ENCODE measurements at regions not wholly inside any gene's neighbourhood (a gene's known extent, or its start where the extent isn't known, plus 50 kb on each side); places are given as distances from the start of the nearest gene placed in this dataset.
A peak's percentile ranks its signal among the peaks of the same experiment; 100 is the strongest.

DNA sequence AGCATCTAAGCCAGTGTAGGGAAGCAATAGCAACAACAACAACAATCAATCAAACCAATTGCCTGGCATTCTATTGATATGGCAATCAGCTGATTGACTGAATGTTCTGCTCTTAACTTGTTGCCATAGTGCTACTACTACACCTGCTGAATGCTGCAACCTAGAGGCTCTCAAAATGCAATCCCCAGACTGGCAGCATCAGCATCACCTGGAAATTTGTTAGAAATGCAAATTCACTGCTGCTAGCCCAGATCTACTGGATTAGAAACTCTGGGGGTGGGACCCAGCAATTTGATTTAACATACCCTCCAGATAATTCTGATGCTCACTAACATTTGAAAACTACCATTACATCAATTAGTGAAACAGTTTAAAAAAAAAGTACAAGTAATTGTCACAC lies 363.6 kb downstream of the SNAPC1 start:
- no peaks in the 10 kb centered on the region for H3K27me3 ChIP-seq (replicated peaks in 1 of 2; ENCODE audit: control insufficient read depth in 2 of 2, extremely low read depth in 1 of 2, insufficient read depth in 2 of 2, low read length in 1 of 2)
- H3K36me3 ChIP-seq (ENCODE audit: control insufficient read depth in 2 of 2, extremely low read depth in 1 of 2, insufficient read depth in 1 of 2, low read length in 1 of 2): no peaks in the 10 kb centered on the region
- ChIA-PET POLR2A (no interaction called here), CTCF (interaction anchor here (0.6 to 4.0 kb wide), 18 partner anchors 8 to 356 kb away, joined by 3 to 43 read pairs (median 6); no protein-coding TSS in a partner anchor)
- H3K4me1 ChIP-seq (ENCODE audit: control insufficient read depth in 1 of 2, extremely low read depth in 1 of 2, insufficient read depth in 2 of 2, low read length in 2 of 2): no peaks in the 10 kb centered on the region
- Mint-ChIP-seq H3K9me3 (no peaks in the 10 kb centered on the region), H3K27ac (no peak overlapping the region), H3K36me3 (no peaks in the 10 kb centered on the region), H3K4me1 (no peaks in the 10 kb centered on the region), H3K4me3 (no peak overlapping the region), H3K27me3 (peaks cover 45 to 59% of the 10 kb centered on the region in 2 donors)
- no peaks in the 10 kb centered on the region for H3K9me3 ChIP-seq
- H3K4me3 ChIP-seq (ENCODE audit: control insufficient read depth in 1 of 2, extremely low read depth in 1 of 2, low read length in 1 of 2): no peak overlapping the region
- no peak for ATAC-seq (replicated peaks in 1 of 4)
- DNase-seq: no peak
- no peak overlapping the region for H3K27ac ChIP-seq (ENCODE audit: low read length)

DNA sequence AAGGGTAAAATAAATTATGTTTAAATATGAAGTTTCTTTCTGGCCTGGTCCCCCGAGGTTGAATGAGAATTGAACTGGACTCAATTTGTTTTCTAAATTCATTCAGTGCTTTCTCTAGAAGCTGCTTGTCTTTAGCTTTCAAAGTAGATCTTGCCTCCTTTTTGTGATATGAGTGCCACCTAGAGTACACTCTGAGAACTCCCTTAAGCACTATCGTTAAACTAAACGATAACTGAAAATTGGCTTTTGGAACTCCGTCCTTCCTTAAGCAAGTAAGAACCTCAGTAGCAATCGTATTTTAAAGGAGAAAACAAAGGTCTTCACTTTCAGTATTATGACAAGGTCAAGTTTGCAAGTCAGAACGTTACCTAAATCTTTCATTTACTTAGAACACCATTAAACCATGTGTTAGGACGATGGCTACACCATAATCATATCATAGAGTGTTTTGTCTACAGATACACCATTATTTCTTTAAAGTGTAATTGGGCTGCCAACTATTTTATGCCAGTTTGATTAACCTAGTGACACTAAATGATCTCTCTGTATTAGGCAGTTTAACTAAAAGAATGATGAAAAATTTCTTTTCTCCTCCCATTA lies 364.8 kb downstream of the SNAPC1 start:
- Histone ChIP-seq H3K27me3 (replicated peaks in 1 of 2; ENCODE audit: control insufficient read depth in 2 of 2, extremely low read depth in 1 of 2, insufficient read depth in 2 of 2, low read length in 1 of 2) (peaks cover 0 to under 1% of the 10 kb centered on the region in 2 experiments), H3K4me3 (ENCODE audit: control insufficient read depth in 1 of 2, extremely low read depth in 1 of 2, low read length in 1 of 2) (no peak overlapping the region), H3K9me3 (no peaks in the 10 kb centered on the region), H3K36me3 (ENCODE audit: control insufficient read depth in 2 of 2, extremely low read depth in 1 of 2, insufficient read depth in 1 of 2, low read length in 1 of 2) (no peaks in the 10 kb centered on the region), H3K4me1 (ENCODE audit: control insufficient read depth in 1 of 2, extremely low read depth in 1 of 2, insufficient read depth in 2 of 2, low read length in 2 of 2) (no peaks in the 10 kb centered on the region), H3K27ac (ENCODE audit: low read length) (no peak overlapping the region)
- 14% methylated on average over 1 of the region's 7 CpGs for WGBS (ENCODE audit: insufficient coverage)
- Mint-ChIP-seq H3K4me1 (no peaks in the 10 kb centered on the region), H3K27me3 (peaks cover 48 to 61% of the 10 kb centered on the region in 2 donors), H3K4me3 (no peak overlapping the region), H3K36me3 (no peaks in the 10 kb centered on the region), H3K27ac (no peak overlapping the region), H3K9me3 (no peaks in the 10 kb centered on the region)
- ChIA-PET CTCF (interaction anchor here (0.6 to 4.0 kb wide), 31 partner anchors 9 to 1215 kb away, joined by 3 to 43 read pairs (median 4); partner anchors contain the start of gene SNAPC1 (in 1 of the 2)), POLR2A (no interaction called here)
- peak in 3 of 4 experiments; percentile 45 to 71 (median 55) for ATAC-seq (replicated peaks in 1 of 4)
- DNase-seq: peak in 4 of 35 experiments; percentile 6 to 64 (median 11)

DNA sequence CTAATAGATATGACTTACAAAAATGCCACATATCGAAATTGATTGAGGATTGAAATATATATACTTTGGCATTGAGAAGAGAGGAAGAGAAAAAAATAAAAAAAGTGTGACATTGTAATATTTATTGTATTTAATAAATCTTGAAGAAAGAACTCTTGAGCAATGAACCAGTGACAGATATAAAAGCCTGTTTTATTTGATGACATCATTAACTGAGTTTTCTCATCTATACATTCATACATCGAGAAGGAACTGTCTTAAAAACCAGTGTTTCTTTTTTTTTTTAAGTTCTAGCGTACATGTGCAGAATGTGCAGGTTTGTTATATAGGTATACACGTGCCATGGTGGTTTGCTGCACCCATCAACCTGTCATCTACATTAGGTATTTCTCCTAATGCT lies 368.2 kb downstream of the SNAPC1 start:
- H3K36me3 ChIP-seq (ENCODE audit: control insufficient read depth in 2 of 2, extremely low read depth in 1 of 2, insufficient read depth in 1 of 2, low read length in 1 of 2): no peaks in the 10 kb centered on the region
- no peak overlapping the region for H3K27ac ChIP-seq (ENCODE audit: low read length)
- DNase-seq (no peak), ATAC-seq (replicated peaks in 1 of 4) (no peak)
- no CpG with 5 or more reads among the region's 4 CpGs for WGBS (ENCODE audit: insufficient coverage)
- H3K27me3 ChIP-seq (replicated peaks in 1 of 2; ENCODE audit: control insufficient read depth in 2 of 2, extremely low read depth in 1 of 2, insufficient read depth in 2 of 2, low read length in 1 of 2): peaks cover under 1 to 7% of the 10 kb centered on the region in 2 experiments
- POLR2A ChIA-PET: no interaction called here
- Mint-ChIP-seq H3K4me3 (no peak overlapping the region), H3K36me3 (no peaks in the 10 kb centered on the region), H3K4me1 (no peaks in the 10 kb centered on the region), H3K27ac (no peak overlapping the region), H3K9me3 (no peaks in the 10 kb centered on the region), H3K27me3 (peaks cover 46 to 53% of the 10 kb centered on the region in 2 donors)
- H3K4me3 ChIP-seq (ENCODE audit: control insufficient read depth in 1 of 2, extremely low read depth in 1 of 2, low read length in 1 of 2): no peak overlapping the region
- no peaks in the 10 kb centered on the region for H3K4me1 ChIP-seq (ENCODE audit: control insufficient read depth in 1 of 2, extremely low read depth in 1 of 2, insufficient read depth in 2 of 2, low read length in 2 of 2)
- no peaks in the 10 kb centered on the region for H3K9me3 ChIP-seq
- CTCF ChIA-PET: interaction anchor here (0.6 to 1.0 kb wide), 2 partner anchors 197 to 206 kb away, joined by 3 to 4 read pairs; no protein-coding TSS in a partner anchor

DNA sequence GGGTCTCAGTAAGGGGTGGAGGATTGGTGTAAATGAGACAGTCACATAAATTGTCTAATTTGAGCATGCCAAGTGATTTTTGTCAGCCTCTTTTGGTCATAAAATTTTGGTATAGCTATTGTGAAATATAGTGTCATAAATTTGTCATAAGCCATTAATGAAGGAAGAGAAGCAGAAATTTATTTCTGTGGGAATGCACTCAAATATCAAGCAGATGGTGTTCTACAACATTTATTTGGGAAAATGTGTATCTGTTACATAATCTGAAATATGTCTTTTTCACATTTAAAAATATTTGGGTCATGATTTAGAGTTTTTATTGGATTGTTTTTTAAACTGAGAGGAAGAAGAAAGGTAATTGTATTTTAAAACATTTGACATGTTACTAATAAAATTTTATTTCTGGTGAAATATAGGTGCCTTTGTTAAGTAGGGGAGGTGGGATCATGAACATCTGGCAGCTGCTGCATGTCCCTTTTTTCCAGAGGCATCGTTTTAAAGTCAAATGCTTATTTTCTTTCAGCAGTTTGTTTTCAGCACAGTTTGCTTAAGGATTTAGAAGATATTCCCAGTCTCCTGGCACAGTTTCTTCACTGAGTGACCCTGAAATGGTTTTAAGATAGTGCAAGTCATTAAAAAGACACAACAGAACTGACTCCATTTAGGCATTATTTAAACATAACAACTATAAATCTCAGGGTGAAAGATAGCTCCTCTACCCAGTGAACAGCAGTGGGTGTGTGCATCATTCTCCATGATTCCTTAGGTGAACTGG lies 371.7 kb downstream of the SNAPC1 start:
- no peak for DNase-seq
- Mint-ChIP-seq H3K4me1 (no peaks in the 10 kb centered on the region), H3K9me3 (peaks cover 0 to 4% (median 0%) of the 10 kb centered on the region in 3 donors), H3K27me3 (peaks cover 43 to 48% of the 10 kb centered on the region in 2 donors), H3K27ac (no peak overlapping the region), H3K4me3 (no peak overlapping the region), H3K36me3 (no peaks in the 10 kb centered on the region)
- Histone ChIP-seq H3K27ac (ENCODE audit: low read length) (no peak overlapping the region), H3K9me3 (no peaks in the 10 kb centered on the region), H3K4me3 (ENCODE audit: control insufficient read depth in 1 of 2, extremely low read depth in 1 of 2, low read length in 1 of 2) (no peak overlapping the region), H3K27me3 (replicated peaks in 1 of 2; ENCODE audit: control insufficient read depth in 2 of 2, extremely low read depth in 1 of 2, insufficient read depth in 2 of 2, low read length in 1 of 2) (peaks cover 6 to 8% of the 10 kb centered on the region in 2 experiments), H3K36me3 (ENCODE audit: control insufficient read depth in 2 of 2, extremely low read depth in 1 of 2, insufficient read depth in 1 of 2, low read length in 1 of 2) (no peaks in the 10 kb centered on the region), H3K4me1 (ENCODE audit: control insufficient read depth in 1 of 2, extremely low read depth in 1 of 2, insufficient read depth in 2 of 2, low read length in 2 of 2) (no peaks in the 10 kb centered on the region)
- 60% methylated on average over 1 of the region's 1 CpG for WGBS (ENCODE audit: insufficient coverage)
- CTCF ChIA-PET: interaction anchor here in 1 of 2 donors (0.6 to 1.2 kb wide), 2 partner anchors 103 to 858 kb away, joined by 3 to 4 read pairs; no protein-coding TSS in a partner anchor
- no peak for ATAC-seq (replicated peaks in 1 of 4)
- POLR2A ChIA-PET: no interaction called here

DNA sequence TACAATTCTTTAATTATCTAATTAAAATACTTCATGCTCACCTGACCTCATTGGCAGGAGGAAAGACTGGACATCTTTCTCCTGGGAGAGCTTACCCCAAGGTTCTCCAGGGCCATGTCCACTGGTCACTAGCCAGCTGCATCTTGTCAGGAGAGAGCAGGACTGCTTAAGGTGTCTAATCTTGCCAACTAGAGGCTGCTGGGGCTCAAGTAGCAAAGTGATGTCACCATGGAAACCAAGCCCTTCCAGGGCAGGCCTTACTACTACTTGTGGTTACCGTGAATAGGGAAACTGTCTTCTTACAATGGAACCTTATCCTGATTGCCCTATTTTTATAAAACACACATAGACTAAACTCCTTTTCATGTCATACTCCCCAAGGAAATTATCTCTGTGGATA lies 376.4 kb downstream of the SNAPC1 start:
- no peak overlapping the region for H3K27ac Mint-ChIP-seq
- Histone ChIP-seq H3K27me3 (replicated peaks in 1 of 2; ENCODE audit: control insufficient read depth in 2 of 2, extremely low read depth in 1 of 2, insufficient read depth in 2 of 2, low read length in 1 of 2) (peaks cover 3 to 6% of the 10 kb centered on the region in 2 experiments), H3K27ac (ENCODE audit: low read length) (no peak overlapping the region), H3K4me3 (ENCODE audit: control insufficient read depth in 1 of 2, extremely low read depth in 1 of 2, low read length in 1 of 2) (no peak overlapping the region), H3K4me1 (ENCODE audit: control insufficient read depth in 1 of 2, extremely low read depth in 1 of 2, insufficient read depth in 2 of 2, low read length in 2 of 2) (no peaks in the 10 kb centered on the region), H3K36me3 (ENCODE audit: control insufficient read depth in 2 of 2, extremely low read depth in 1 of 2, insufficient read depth in 1 of 2, low read length in 1 of 2) (no peaks in the 10 kb centered on the region), H3K9me3 (no peaks in the 10 kb centered on the region)
- H3K36me3 Mint-ChIP-seq: no peaks in the 10 kb centered on the region
- POLR2A ChIA-PET: no interaction called here
- H3K4me1 Mint-ChIP-seq: no peaks in the 10 kb centered on the region
- DNase-seq (no peak), ATAC-seq (replicated peaks in 1 of 4) (no peak)
- H3K9me3 Mint-ChIP-seq: peaks cover 0 to 4% (median 0%) of the 10 kb centered on the region in 3 donors
- CTCF ChIA-PET: no interaction called here
- H3K27me3 Mint-ChIP-seq: peaks cover 30 to 32% of the 10 kb centered on the region in 2 donors
- no peak overlapping the region for H3K4me3 Mint-ChIP-seq
- WGBS (ENCODE audit: insufficient coverage): 67% methylated on average over 1 of the region's 1 CpG

DNA sequence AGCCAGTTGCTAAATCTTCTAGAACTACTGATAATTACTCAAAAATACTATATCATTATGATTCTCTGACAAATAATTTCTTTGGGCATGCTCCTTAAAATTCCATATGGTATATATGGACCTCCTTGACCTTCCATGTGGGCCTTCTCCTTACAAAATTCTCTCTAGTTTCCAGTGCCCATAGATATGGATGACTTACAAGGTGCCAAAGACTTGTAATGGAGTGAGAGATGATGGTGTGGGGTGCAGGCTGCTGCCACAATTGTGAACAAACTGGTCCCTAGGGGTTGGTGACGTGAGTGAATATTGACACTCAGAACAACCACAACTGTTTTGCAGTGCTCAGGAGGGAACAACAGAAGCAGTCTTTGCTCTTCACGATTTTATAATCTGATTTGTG lies 378.9 kb downstream of the SNAPC1 start:
- DNase-seq (no peak), ATAC-seq (replicated peaks in 1 of 4) (no peak)
- Mint-ChIP-seq H3K36me3 (no peaks in the 10 kb centered on the region), H3K4me3 (no peak overlapping the region), H3K9me3 (peaks cover 0 to 6% (median 2%) of the 10 kb centered on the region in 3 donors), H3K27ac (no peak overlapping the region), H3K4me1 (no peaks in the 10 kb centered on the region), H3K27me3 (peaks cover 25 to 31% of the 10 kb centered on the region in 2 donors)
- Histone ChIP-seq H3K36me3 (ENCODE audit: control insufficient read depth in 2 of 2, extremely low read depth in 1 of 2, insufficient read depth in 1 of 2, low read length in 1 of 2) (no peaks in the 10 kb centered on the region), H3K27me3 (replicated peaks in 1 of 2; ENCODE audit: control insufficient read depth in 2 of 2, extremely low read depth in 1 of 2, insufficient read depth in 2 of 2, low read length in 1 of 2) (peaks cover 0 to 3% of the 10 kb centered on the region in 2 experiments), H3K9me3 (no peaks in the 10 kb centered on the region), H3K4me3 (ENCODE audit: control insufficient read depth in 1 of 2, extremely low read depth in 1 of 2, low read length in 1 of 2) (no peak overlapping the region), H3K4me1 (ENCODE audit: control insufficient read depth in 1 of 2, extremely low read depth in 1 of 2, insufficient read depth in 2 of 2, low read length in 2 of 2) (no peaks in the 10 kb centered on the region), H3K27ac (ENCODE audit: low read length) (no peak overlapping the region)
- POLR2A ChIA-PET: no interaction called here
- CTCF ChIA-PET: interaction anchor here in 1 of 2 donors (0.6 kb wide), 1 partner anchor 960 kb away, joined by 3 read pairs; no protein-coding TSS in a partner anchor
- WGBS (ENCODE audit: insufficient coverage): 0% methylated on average over 1 of the region's 2 CpGs
